H1 (cell line): ENCODE measurements at regions not wholly inside any gene's neighbourhood (a gene's known extent, or its start where the extent isn't known, plus 50 kb on each side); places are given as distances from the start of the nearest gene placed in this dataset.

Source experiments
- CTCF ChIA-PET: fragments of 300-600 bp; sonication (Branson Sonifier 250); formaldehyde crosslinking; loops from one replicate; lab custom pipeline; 2021; ENCODE audit not compliant: partially characterized antibody; lab: Charles Lee
- POLR2A ChIA-PET: fragments of 300-600 bp; sonication (Branson Sonifier 250); formaldehyde crosslinking; loops from one replicate; lab custom pipeline; 2021; ENCODE audit warnings: inconsistent platforms; ENCODE audit not compliant: partially characterized antibody; lab: Charles Lee
- DNase-seq, 2 experiments: peaks; one replicate each; pipeline versions ENCODE4 v3.0.0 to v3.0.0-alpha.2; 2010 to 2022; ENCODE audit warnings: low spot score in 2 of 2, low read depth in 1 of 2, mixed read lengths in 1 of 2
- FAIRE-seq: peaks from 2 replicates; lab custom pipeline; 2011; peaks lifted over from hg19 to GRCh38; lab: Jason Lieb, UNC
- H2AFZ ChIP-seq: 2 replicates; pipeline ENCODE4 v1.8.1; 2012; ENCODE audit warnings: low read length, inconsistent platforms
- H2AK5ac ChIP-seq: 2 replicates; pipeline ENCODE4 v1.6.1; 2013; ENCODE audit warnings: low read depth, low read length
- H2BK120ac ChIP-seq: replicated peaks from 2 replicates; pipeline ENCODE3; 2013; ENCODE audit warnings: low read depth, low read length, inconsistent platforms
- H2BK12ac ChIP-seq: 2 replicates; pipeline ENCODE4 v1.6.1; 2013; ENCODE audit warnings: low read depth, low read length
- H2BK15ac ChIP-seq: 2 replicates; pipeline ENCODE4 v1.6.1; 2013; ENCODE audit warnings: low read length
- H2BK20ac ChIP-seq: 2 replicates; pipeline ENCODE4 v1.6.1; 2013; ENCODE audit warnings: low read length
- H2BK5ac ChIP-seq: 2 replicates; pipeline ENCODE4 v1.6.1; 2013; ENCODE audit warnings: low read depth, low read length
- H3K14ac ChIP-seq: 2 replicates; pipeline ENCODE4 v1.6.1; 2013; ENCODE audit warnings: inconsistent platforms; ENCODE audit not compliant: insufficient read length
- H3K18ac ChIP-seq: 2 replicates; pipeline ENCODE4 v1.6.1; 2013; ENCODE audit warnings: low read length; ENCODE audit errors: extremely low read depth
- H3K23ac ChIP-seq: 2 replicates; pipeline ENCODE4 v1.6.1; 2013; ENCODE audit warnings: inconsistent platforms; ENCODE audit not compliant: insufficient read length
- H3K23me2 ChIP-seq: 2 replicates; pipeline ENCODE4 v1.6.1; 2013; ENCODE audit warnings: low read depth, low read length
- H3K27ac ChIP-seq: 2 replicates; pipeline ENCODE4 v1.6.1; 2011; ENCODE audit warnings: low read depth, low read length, inconsistent platforms
- H3K27me3 ChIP-seq, 4 experiments: replicated peaks in 1 of 4; 1 replicate in 1 of 4; 2 replicates in 3 of 4; pipeline versions ENCODE4 v1.6.1 to v1.8.1; 2011 to 2013; ENCODE audit warnings: low read length in 3 of 4, mild to moderate bottlenecking in 3 of 4, inconsistent platforms in 2 of 4, mixed read lengths in 2 of 4, moderate library complexity in 1 of 4; ENCODE audit not compliant: control insufficient read depth in 3 of 4, insufficient read depth in 3 of 4; ENCODE audit errors: extremely low read depth in 1 of 4
- H3K36me3 ChIP-seq, 4 experiments: 2 replicates each; pipeline versions ENCODE4 v1.6.1 to v1.8.1; 2011 to 2013; ENCODE audit warnings: mild to moderate bottlenecking in 4 of 4, low read length in 3 of 4, moderate library complexity in 2 of 4, control low read depth in 1 of 4, inconsistent platforms in 1 of 4; ENCODE audit not compliant: insufficient read depth in 4 of 4, control insufficient read depth in 2 of 4
- H3K4ac ChIP-seq: replicated peaks from 2 replicates; pipeline ENCODE3; 2013; ENCODE audit warnings: low read length, low read depth, mixed read lengths, inconsistent platforms; ENCODE audit not compliant: insufficient read length
- H3K4me1 ChIP-seq, 4 experiments: replicated peaks in 1 of 4; 1 replicate in 1 of 4; 2 replicates in 3 of 4; pipeline versions ENCODE4 v1.6.1 to v1.8.1; 2011 to 2013; ENCODE audit warnings: low read length in 3 of 4, inconsistent platforms in 2 of 4, mixed read lengths in 1 of 4; ENCODE audit not compliant: insufficient read depth in 4 of 4, control insufficient read depth in 3 of 4
- H3K4me2 ChIP-seq, 2 experiments: 2 replicates each; pipeline versions ENCODE4 v1.6.1 to v1.8.1; 2011 to 2013; ENCODE audit warnings: low read depth in 2 of 2, low read length in 2 of 2, control low read depth in 1 of 2, inconsistent platforms in 1 of 2, mild to moderate bottlenecking in 1 of 2; ENCODE audit not compliant: insufficient read depth in 1 of 2
- H3K4me3 ChIP-seq, 4 experiments: fragments of 200-600, 300-600 bp in 1 of 4; sonication (generic), shearing (Covaris generic), sonication (Bioruptor Twin) in 1 of 4; 2 replicates each; pipeline versions ENCODE4 v1.5.1 to v1.8.1; 2011 to 2016; ENCODE audit warnings: low read length in 4 of 4, low read depth in 3 of 4, control low read depth in 2 of 4, inconsistent platforms in 2 of 4, mild to moderate bottlenecking in 2 of 4, mixed read lengths in 1 of 4, moderate library complexity in 1 of 4; ENCODE audit not compliant: insufficient read depth in 2 of 4; ENCODE audit errors: extremely low read depth in 1 of 4
- H3K56ac ChIP-seq: replicated peaks from 2 replicates; pipeline ENCODE3; 2013; ENCODE audit warnings: low read depth, mild to moderate bottlenecking, mixed read lengths, low read length, inconsistent platforms; ENCODE audit not compliant: insufficient read length
- H3K79me1 ChIP-seq: 2 replicates; pipeline ENCODE4 v1.6.1; 2013; ENCODE audit warnings: low read depth, low read length, control low read depth
- H3K79me2 ChIP-seq, 2 experiments: 2 replicates each; pipeline versions ENCODE4 v1.6.1 to v1.8.1; 2012 to 2013; ENCODE audit warnings: low read length in 2 of 2, mild to moderate bottlenecking in 2 of 2, inconsistent platforms in 1 of 2; ENCODE audit not compliant: insufficient read depth in 2 of 2, control insufficient read depth in 1 of 2
- H3K9ac ChIP-seq, 4 experiments: replicated peaks in 1 of 4; 1 replicate in 1 of 4; 2 replicates in 3 of 4; pipeline versions ENCODE4 v1.6.1 to v1.8.1; 2011 to 2013; ENCODE audit warnings: low read depth in 3 of 4, low read length in 3 of 4, control low read depth in 2 of 4, mild to moderate bottlenecking in 2 of 4, moderate library complexity in 2 of 4, inconsistent platforms in 1 of 4; ENCODE audit errors: extremely low read depth in 1 of 4
- H3K9me3 ChIP-seq, 2 experiments: 2 replicates each; pipeline versions ENCODE4 v1.6.1 to v1.8.1; 2012 to 2013; ENCODE audit warnings: mild to moderate bottlenecking in 2 of 2, moderate library complexity in 2 of 2, control low read depth in 1 of 2, inconsistent platforms in 1 of 2, low read depth in 1 of 2, low read length in 1 of 2, mixed read lengths in 1 of 2; ENCODE audit not compliant: insufficient read depth in 2 of 2
- H4K20me1 ChIP-seq, 2 experiments: replicated peaks in 1 of 2; 2 replicates each; pipeline versions ENCODE3 to v1.8.1; 2011 to 2013; ENCODE audit warnings: inconsistent platforms in 2 of 2, low read length in 2 of 2, mild to moderate bottlenecking in 1 of 2; ENCODE audit not compliant: insufficient read depth in 2 of 2, control insufficient read depth in 1 of 2
- H4K5ac ChIP-seq: 2 replicates; pipeline ENCODE4 v1.6.1; 2013; ENCODE audit warnings: low read length, low read depth, mixed read lengths, inconsistent platforms; ENCODE audit not compliant: insufficient read length
- H4K8ac ChIP-seq: 2 replicates; pipeline ENCODE4 v1.8.0; 2013; ENCODE audit warnings: mild to moderate bottlenecking, moderate library complexity, low read length, inconsistent platforms; ENCODE audit not compliant: insufficient read depth; ENCODE audit errors: extremely low read depth
- H4K91ac ChIP-seq: replicated peaks from 2 replicates; pipeline ENCODE3; 2013; ENCODE audit warnings: low read length, mixed read lengths, inconsistent platforms; ENCODE audit not compliant: insufficient read length
- SRF ChIP-seq: IDR thresholded peaks from 2 replicates; pipeline ENCODE4 v1.6.1; 2011; ENCODE audit warnings: mild to moderate bottlenecking, low read depth, low read length, moderate library complexity
- WGBS, 2 experiments: shearing (Covaris generic) in 1 of 2; methylation state at CpG; one replicate each; pipeline versions ENCODE4 v1.1.6 to v1.1.7; 2013 to 2015; ENCODE audit warnings: low lambda C conversion rate in 2 of 2, mixed read lengths in 2 of 2, inconsistent platforms in 1 of 2, low coverage in 1 of 2, missing lambda C conversion rate in 1 of 2; ENCODE audit not compliant: insufficient replicate concordance in 2 of 2, insufficient coverage in 1 of 2, insufficient read length in 1 of 2; ENCODE audit errors: extremely low coverage in 1 of 2, missing lambda C conversion rate in 1 of 2; 5-methylcytosine and 5-hydroxymethylcytosine counted together

DNA sequence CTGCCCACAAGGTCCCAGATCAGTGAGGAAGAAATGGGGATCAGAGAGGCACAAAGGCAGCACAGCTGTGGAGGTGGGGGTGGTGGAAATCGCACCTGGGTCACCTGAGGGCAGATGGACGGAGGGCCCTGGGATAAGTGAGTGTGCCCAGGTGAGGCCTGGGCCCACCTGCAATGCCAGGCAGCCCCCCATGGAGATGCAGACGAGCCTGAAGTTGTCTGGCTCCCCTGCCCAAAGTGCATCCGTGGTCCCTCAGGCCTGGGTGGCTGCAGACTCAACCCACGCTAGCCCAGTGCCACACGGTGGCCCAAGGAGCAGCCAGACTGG, 84.9 kb downstream of the NCOR2 start:
- FAIRE-seq (no peak), DNase-seq (no peak)
- H3K36me3 ChIP-seq: peaks cover 0 to 7% (median 4%) of the 10 kb centered on the region in 4 experiments; a peak in 3 of 8 replicates
- POLR2A ChIA-PET: no interaction called here
- no peak overlapping the region for H3K14ac ChIP-seq
- no peak overlapping the region for H3K4ac ChIP-seq
- H2BK12ac ChIP-seq: no peak overlapping the region
- no peak overlapping the region for H4K8ac ChIP-seq
- no peak overlapping the region for H3K4me2 ChIP-seq
- no peak overlapping the region for H4K5ac ChIP-seq
- H4K20me1 ChIP-seq: peaks cover 17 to 41% of the 10 kb centered on the region in 2 experiments
- no peak overlapping the region for H3K23ac ChIP-seq
- CTCF ChIA-PET: interaction anchor here (1.0 to 1.8 kb wide), 3 partner anchors 15 to 283 kb away, joined by 4 to 6 read pairs (median 6); no protein-coding TSS in a partner anchor
- no peak overlapping the region for H2AFZ ChIP-seq
- H3K27me3 ChIP-seq: no peaks in the 10 kb centered on the region
- no peak overlapping the region for H3K56ac ChIP-seq
- peaks cover 0 to 23% of the 10 kb centered on the region in 2 experiments; a peak in 2 of 4 replicates for H3K79me2 ChIP-seq
- H3K9me3 ChIP-seq: no peaks in the 10 kb centered on the region
- H3K23me2 ChIP-seq: peaks cover 3% of the 10 kb centered on the region
- H2BK120ac ChIP-seq: no peak overlapping the region
- H2BK5ac ChIP-seq: no peak overlapping the region
- no peak overlapping the region for H3K27ac ChIP-seq
- H3K9ac ChIP-seq: no peak overlapping the region
- TF ChIP-seq SRF: no peak
- no peak overlapping the region for H3K4me3 ChIP-seq
- H2BK20ac ChIP-seq: no peak overlapping the region
- H2AK5ac ChIP-seq: no peak overlapping the region
- H2BK15ac ChIP-seq: no peak overlapping the region
- peaks cover 0 to 9% (median under 1%) of the 10 kb centered on the region in 4 experiments; a peak in 5 of 7 replicates for H3K4me1 ChIP-seq
- H3K18ac ChIP-seq: no peak overlapping the region
- peaks cover 19% of the 10 kb centered on the region for H3K79me1 ChIP-seq
- H4K91ac ChIP-seq: no peak overlapping the region
- WGBS, 2 experiments: 85% methylated on average over 6 of the region's 6 CpGs; no CpG with 5 or more reads in 1 of the 2 experiments
